ENCODE measurements at regions not wholly inside any gene's neighbourhood (a gene's known extent, or its start where the extent isn't known, plus 50 kb on each side); places are given as distances from the start of the nearest gene placed in this dataset.

GRCh38 chr10:80770239-80770638 lies 232.5 kb downstream of the SH2D4B start:
- no peaks in the 10 kb centered on the region for H3K36me3 ChIP-seq (ENCODE audit: control insufficient read depth, insufficient read depth, low read length)
- no peak overlapping the region for H2AFZ ChIP-seq
- no peaks in the 10 kb centered on the region for H3K9me3 ChIP-seq (ENCODE audit: control insufficient read depth, low read length)
- H3K27me3 ChIP-seq (ENCODE audit: control insufficient read depth, insufficient read depth, low read length), result no peaks in the 10 kb centered on the region
- H3K4me1 ChIP-seq, result peaks cover 12% of the 10 kb centered on the region
- TF ChIP-seq CTCF (IDR thresholded peaks at IDR 0.05), result no peak
- H3K4me2 ChIP-seq (ENCODE audit: low read length), result no peak overlapping the region
- no peak overlapping the region for H3K9ac ChIP-seq
- H3K79me2 ChIP-seq, result no peaks in the 10 kb centered on the region
- H3K27ac ChIP-seq, result no peak overlapping the region
- H3K4me3 ChIP-seq (ENCODE audit: low read depth, low read length), result no peak overlapping the region

GRCh38 chr10:80771285-80771684 lies 233.6 kb downstream of the SH2D4B start:
- Histone ChIP-seq H3K79me2 (no peaks in the 10 kb centered on the region), H3K4me3 (ENCODE audit: low read depth, low read length) (no peak overlapping the region), H2AFZ (no peak overlapping the region), H3K9ac (no peak overlapping the region), H3K4me2 (ENCODE audit: low read length) (no peak overlapping the region), H3K27me3 (ENCODE audit: control insufficient read depth, insufficient read depth, low read length) (no peaks in the 10 kb centered on the region), H3K4me1 (peaks cover 12% of the 10 kb centered on the region), H3K36me3 (ENCODE audit: control insufficient read depth, insufficient read depth, low read length) (no peaks in the 10 kb centered on the region), H3K9me3 (ENCODE audit: control insufficient read depth, low read length) (no peaks in the 10 kb centered on the region), H3K27ac (no peak overlapping the region)
- TF ChIP-seq CTCF (IDR thresholded peaks at IDR 0.05), result no peak

- H3K4me2 ChIP-seq (ENCODE audit: low read length), result no peak overlapping the region
- H3K27ac ChIP-seq, result no peak overlapping the region
- no peak overlapping the region for H3K9ac ChIP-seq
- H2AFZ ChIP-seq, result no peak overlapping the region
- peaks cover 12% of the 10 kb centered on the region for H3K4me1 ChIP-seq
- H3K27me3 ChIP-seq (ENCODE audit: control insufficient read depth, insufficient read depth, low read length), result no peaks in the 10 kb centered on the region
- H3K4me3 ChIP-seq (ENCODE audit: low read depth, low read length), result no peak overlapping the region
- TF ChIP-seq CTCF (IDR thresholded peaks at IDR 0.05), result no peak
- no peaks in the 10 kb centered on the region for H3K36me3 ChIP-seq (ENCODE audit: control insufficient read depth, insufficient read depth, low read length)
- H3K9me3 ChIP-seq (ENCODE audit: control insufficient read depth, low read length), result no peaks in the 10 kb centered on the region
- H3K79me2 ChIP-seq, result no peaks in the 10 kb centered on the region
Observed at GRCh38 chr10:80771902-80772555, 234.3 kb downstream of the SH2D4B start.

- Histone ChIP-seq H3K4me2 (ENCODE audit: low read length) (no peak overlapping the region), H3K4me1 (peaks cover 12% of the 10 kb centered on the region), H3K27ac (no peak overlapping the region), H3K9me3 (ENCODE audit: control insufficient read depth, low read length) (no peaks in the 10 kb centered on the region), H3K9ac (no peak overlapping the region), H3K36me3 (ENCODE audit: control insufficient read depth, insufficient read depth, low read length) (no peaks in the 10 kb centered on the region), H3K27me3 (ENCODE audit: control insufficient read depth, insufficient read depth, low read length) (no peaks in the 10 kb centered on the region), H2AFZ (no peak overlapping the region), H3K4me3 (ENCODE audit: low read depth, low read length) (no peak overlapping the region), H3K79me2 (peaks cover 3% of the 10 kb centered on the region)
- no peak for TF ChIP-seq CTCF (IDR thresholded peaks at IDR 0.05)
Observed at GRCh38 chr10:80772596-80772995, 234.9 kb downstream of the SH2D4B start.

GRCh38 chr10:80784695-80785094 lies 247.0 kb downstream of the SH2D4B start:
- Histone ChIP-seq H3K36me3 (ENCODE audit: control insufficient read depth, insufficient read depth, low read length) (no peaks in the 10 kb centered on the region), H3K4me2 (ENCODE audit: low read length) (no peak overlapping the region), H3K27ac (no peak overlapping the region), H2AFZ (no peak overlapping the region), H3K79me2 (peaks cover 10% of the 10 kb centered on the region), H3K9ac (no peak overlapping the region), H3K4me3 (ENCODE audit: low read depth, low read length) (no peak overlapping the region), H3K27me3 (ENCODE audit: control insufficient read depth, insufficient read depth, low read length) (no peaks in the 10 kb centered on the region), H3K9me3 (ENCODE audit: control insufficient read depth, low read length) (no peaks in the 10 kb centered on the region), H3K4me1 (no peaks in the 10 kb centered on the region)
- TF ChIP-seq CTCF (IDR thresholded peaks at IDR 0.05), result no peak
